Suprapubic skin (tissue), 4 donors: ENCODE measurements at regions not wholly inside any gene's neighbourhood (a gene's known extent, or its start where the extent isn't known, plus 50 kb on each side); places are given as distances from the start of the nearest gene placed in this dataset.

Source experiments
- DNase-seq, 2 donors: peaks; one replicate each; pipeline ENCODE4 v3.0.0-alpha.2; 2019; ENCODE audit warnings: low spot score in 2 of 2
- H3K27ac ChIP-seq: fragments of 200-600 bp; sonication (generic); one replicate; pipeline ENCODE4 v1.5.1; 2019
- H3K27me3 ChIP-seq: fragments of 200-600 bp; sonication (generic); one replicate; pipeline ENCODE4 v1.5.1; 2019
- H3K36me3 ChIP-seq: fragments of 200-600 bp; sonication (generic); one replicate; pipeline ENCODE4 v1.5.1; 2019
- H3K4me1 ChIP-seq: fragments of 200-600 bp; sonication (generic); one replicate; pipeline ENCODE4 v1.5.1; 2019
- H3K4me3 ChIP-seq: fragments of 200-600 bp; sonication (generic); one replicate; pipeline ENCODE4 v1.5.1; 2019; ENCODE audit warnings: mild to moderate bottlenecking
- H3K9me3 ChIP-seq: fragments of 200-600 bp; sonication (generic); one replicate; pipeline ENCODE4 v1.5.1; 2019
- CTCF ChIP-seq, 2 donors: fragments of 200-600 bp in 1 of 2; fragments of 450-650 bp in 1 of 2; sonication (generic) in 1 of 2; IDR thresholded peaks; one replicate each; pipeline ENCODE4 v1.5.1; 2016 to 2019; ENCODE audit warnings: antibody characterized with exemption in 2 of 2, mild to moderate bottlenecking in 1 of 2, moderate library complexity in 1 of 2
- EP300 ChIP-seq: sonication (generic); formaldehyde crosslinking; IDR thresholded peaks from one replicate; pipeline ENCODE4 v1.6.1; 2017; ENCODE audit warnings: antibody characterized with exemption
- POLR2A ChIP-seq, 2 donors: fragments of 450-650 bp; IDR thresholded peaks; one replicate each; pipeline ENCODE4 v1.6.1; 2017; ENCODE audit warnings: antibody characterized with exemption in 2 of 2, mild to moderate bottlenecking in 2 of 2, moderate library complexity in 2 of 2
- POLR2AphosphoS5 ChIP-seq, 3 donors: sonication (generic); formaldehyde crosslinking; IDR thresholded peaks; one replicate each; pipeline ENCODE4 v1.6.1; 2017; ENCODE audit warnings: antibody characterized with exemption in 3 of 3
- WGBS: methylation state at CpG from one replicate; pipeline ENCODE4 v1.1.5; 2018; 5-methylcytosine and 5-hydroxymethylcytosine counted together

GRCh38 chr10:83119346-83119745, 1020.0 kb upstream of the GHITM start:
- H3K4me1 ChIP-seq: no peaks in the 10 kb centered on the region
- no peak for DNase-seq
- no peak overlapping the region for H3K27ac ChIP-seq
- H3K9me3 ChIP-seq: no peaks in the 10 kb centered on the region
- 61% methylated on average over 1 of the region's 1 CpG for WGBS
- no peak for TF ChIP-seq CTCF (IDR thresholded peaks at IDR 0.05)
- TF ChIP-seq POLR2AphosphoS5 (IDR thresholded peaks at IDR 0.05): no peak
- no peak for TF ChIP-seq EP300
- no peak for TF ChIP-seq POLR2A (IDR thresholded peaks at IDR 0.05)
- H3K36me3 ChIP-seq: no peaks in the 10 kb centered on the region
- H3K27me3 ChIP-seq: no peaks in the 10 kb centered on the region
- H3K4me3 ChIP-seq: no peak overlapping the region

- TF ChIP-seq POLR2A (IDR thresholded peaks at IDR 0.05) (no peak), POLR2AphosphoS5 (IDR thresholded peaks at IDR 0.05) (no peak), CTCF (IDR thresholded peaks at IDR 0.05) (no peak), EP300 (no peak)
- Histone ChIP-seq H3K36me3 (no peaks in the 10 kb centered on the region), H3K27me3 (no peaks in the 10 kb centered on the region), H3K4me1 (no peaks in the 10 kb centered on the region), H3K4me3 (no peak overlapping the region), H3K9me3 (no peaks in the 10 kb centered on the region), H3K27ac (no peak overlapping the region)
- 23% methylated on average over 2 of the region's 2 CpGs for WGBS
- no peak for DNase-seq
These were observed 1017.0 kb upstream of the GHITM start for GRCh38 chr10:83122336-83122735.

- Histone ChIP-seq H3K4me1 (no peaks in the 10 kb centered on the region), H3K27me3 (no peaks in the 10 kb centered on the region), H3K4me3 (no peak overlapping the region), H3K36me3 (no peaks in the 10 kb centered on the region), H3K9me3 (no peaks in the 10 kb centered on the region), H3K27ac (no peak overlapping the region)
- TF ChIP-seq CTCF (IDR thresholded peaks at IDR 0.05) (no peak), EP300 (no peak), POLR2AphosphoS5 (IDR thresholded peaks at IDR 0.05) (no peak), POLR2A (IDR thresholded peaks at IDR 0.05) (no peak)
- 70% methylated on average over 6 of the region's 6 CpGs for WGBS
- no peak for DNase-seq
These were observed 1011.2 kb upstream of the GHITM start for GRCh38 chr10:83127942-83128575.

- Histone ChIP-seq H3K4me3 (no peak overlapping the region), H3K36me3 (no peaks in the 10 kb centered on the region), H3K9me3 (no peaks in the 10 kb centered on the region), H3K27me3 (no peaks in the 10 kb centered on the region), H3K4me1 (no peaks in the 10 kb centered on the region), H3K27ac (no peak overlapping the region)
- 41% methylated on average over 1 of the region's 1 CpG for WGBS
- no peak for DNase-seq
- no peak for TF ChIP-seq EP300
- no peak for TF ChIP-seq POLR2A (IDR thresholded peaks at IDR 0.05)
- TF ChIP-seq CTCF (IDR thresholded peaks at IDR 0.05): no peak
- no peak for TF ChIP-seq POLR2AphosphoS5 (IDR thresholded peaks at IDR 0.05)
These were observed 998.5 kb upstream of the GHITM start for GRCh38 chr10:83140811-83141210.

GRCh38 chr10:83142074-83142563, 997.2 kb upstream of the GHITM start:
- H3K4me3 ChIP-seq: no peak overlapping the region

More at GRCh38 chr10:83142074-83142563, 997.2 kb upstream of the GHITM start:
- TF ChIP-seq POLR2A (IDR thresholded peaks at IDR 0.05): no peak
- no peak for TF ChIP-seq EP300
- no peak for TF ChIP-seq CTCF (IDR thresholded peaks at IDR 0.05)
- no peak for TF ChIP-seq POLR2AphosphoS5 (IDR thresholded peaks at IDR 0.05)
- Histone ChIP-seq H3K9me3 (no peaks in the 10 kb centered on the region), H3K27me3 (no peaks in the 10 kb centered on the region), H3K4me1 (no peaks in the 10 kb centered on the region), H3K36me3 (no peaks in the 10 kb centered on the region), H3K27ac (no peak overlapping the region)
- DNase-seq: no peak
- 72% methylated on average over 3 of the region's 3 CpGs for WGBS
